ACC112 (cell line): ENCODE measurements at regions not wholly inside any gene's neighbourhood (a gene's known extent, or its start where the extent isn't known, plus 50 kb on each side); places are given as distances from the start of the nearest gene placed in this dataset.
"Not testable (repeated sequence)": the region's sequence is repeated elsewhere in the genome, so short reads cannot be mapped to it uniquely, and the experiment has no call there.

Experiments
- H2AFZ ChIP-seq: fragments of 200-600 bp; sonication (generic); one replicate; pipeline ENCODE4 v1.6.0; 2017; ENCODE audit warnings: antibody characterized with exemption, low read length; ENCODE audit not compliant: unreplicated experiment
- H3K27ac ChIP-seq: fragments of 200-600 bp; sonication (generic); 2 replicates; pipeline ENCODE4 v1.5.1; 2014; ENCODE audit warnings: low read depth, mild to moderate bottlenecking, antibody characterized with exemption, low read length, moderate library complexity
- H3K27me3 ChIP-seq: fragments of 200-600 bp; sonication (generic); 2 replicates; pipeline ENCODE4 v1.6.1; 2014; ENCODE audit warnings: mild to moderate bottlenecking, antibody characterized with exemption, low read length, moderate library complexity, mixed read lengths; ENCODE audit not compliant: insufficient read depth
- H3K36me3 ChIP-seq: fragments of 200-600 bp; sonication (generic); 2 replicates; pipeline ENCODE4 v1.6.1; 2016; ENCODE audit warnings: mild to moderate bottlenecking, antibody characterized with exemption, low read length, moderate library complexity, mixed read lengths; ENCODE audit not compliant: insufficient read depth
- H3K4me1 ChIP-seq: fragments of 200-600 bp; sonication (generic); one replicate; pipeline ENCODE4 v1.6.1; 2016; ENCODE audit warnings: low read length, mixed read lengths; ENCODE audit not compliant: insufficient read depth, unreplicated experiment, control insufficient read depth
- H3K4me3 ChIP-seq: fragments of 200-600 bp; sonication (generic); 2 replicates; pipeline ENCODE4 v1.5.1; 2014; ENCODE audit warnings: mild to moderate bottlenecking, low read depth, low read length
- H3K79me2 ChIP-seq: fragments of 200-600 bp; sonication (generic); one replicate; pipeline ENCODE4 v1.6.0; 2016; ENCODE audit warnings: low read length; ENCODE audit not compliant: control insufficient read depth, unreplicated experiment, insufficient read depth

DNA sequence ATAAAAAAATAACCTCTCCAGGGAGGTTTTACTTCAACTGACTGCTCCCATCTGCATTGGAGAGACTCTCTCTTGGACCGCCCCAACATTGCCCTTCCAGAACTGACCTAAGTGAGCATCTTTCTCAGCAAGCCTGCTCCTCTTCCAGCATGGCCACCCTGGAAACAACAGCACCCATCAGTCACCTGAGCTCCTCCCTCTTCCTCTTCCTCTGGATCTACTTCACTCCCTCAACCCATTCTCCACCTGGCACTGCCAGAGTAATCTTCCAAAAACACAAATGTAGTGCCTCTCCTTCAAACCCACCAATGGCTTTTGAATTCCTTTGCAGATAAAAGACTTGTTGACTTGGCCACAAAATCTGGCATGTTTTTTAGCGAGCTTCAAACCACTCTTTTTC is 128.8 kb upstream of the NR2F2 start:
- no peaks in the 10 kb centered on the region for H3K36me3 ChIP-seq

DNA sequence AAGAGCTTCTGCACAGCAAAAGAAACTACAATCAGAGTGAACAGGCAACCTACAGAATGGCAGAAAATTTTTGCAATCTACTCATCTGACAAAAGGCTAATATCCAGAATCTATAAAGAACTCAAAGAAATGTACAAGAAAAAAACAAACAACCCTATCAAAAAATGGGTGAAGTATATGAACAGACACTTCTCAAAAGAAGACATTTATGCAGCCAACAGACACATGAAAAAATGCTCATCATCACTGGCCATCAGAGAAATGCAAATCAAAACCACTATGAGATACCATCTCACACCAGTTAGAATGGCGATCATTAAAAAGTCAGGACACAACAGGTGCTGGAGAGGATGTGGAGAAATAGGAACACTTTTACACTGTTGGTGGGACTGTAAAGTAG is 124.9 kb upstream of the NR2F2 start:
- not testable (repeated sequence) for H3K79me2 ChIP-seq, H2AFZ ChIP-seq, H3K4me3 ChIP-seq, H3K27ac ChIP-seq, H3K4me1 ChIP-seq, H3K36me3 ChIP-seq, H3K27me3 ChIP-seq

More for the DNA sequence above, 128.8 kb upstream of the NR2F2 start:
- Histone ChIP-seq H3K79me2 (no peaks in the 10 kb centered on the region), H3K4me3 (no peak overlapping the region), H2AFZ (no peak overlapping the region), H3K27me3 (no peaks in the 10 kb centered on the region), H3K4me1 (no peaks in the 10 kb centered on the region), H3K27ac (no peak overlapping the region)

DNA sequence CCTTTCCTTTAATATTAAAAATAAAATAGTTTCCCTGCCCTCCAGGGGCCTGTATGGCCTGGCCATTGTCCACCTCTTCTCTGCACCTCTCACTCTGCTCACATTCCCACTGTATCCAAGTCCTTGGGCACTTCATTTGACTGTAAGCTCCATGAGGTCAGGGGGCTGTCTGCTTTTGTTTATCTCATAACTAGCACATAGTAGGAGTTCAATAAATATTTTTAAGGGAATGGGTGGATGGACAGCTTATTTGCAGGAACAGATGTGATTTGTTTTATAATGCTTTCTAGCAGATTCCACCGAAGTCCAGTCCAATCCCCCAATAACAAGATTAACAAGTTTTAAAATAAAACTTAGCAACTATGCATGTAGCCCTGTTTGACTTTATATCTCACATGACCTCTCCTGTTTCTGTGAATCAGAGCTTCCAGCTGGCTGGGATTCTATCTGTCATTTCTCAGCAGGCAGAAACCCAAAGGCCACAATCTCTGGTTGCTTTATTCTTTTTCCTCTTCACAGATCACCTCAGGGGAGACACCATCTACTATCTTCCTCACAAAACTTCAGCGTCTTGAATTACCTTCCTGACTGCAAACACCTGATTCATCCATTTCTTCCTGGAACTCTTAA is 123.0 kb upstream of the NR2F2 start:
- Histone ChIP-seq H2AFZ (no peak overlapping the region), H3K27ac (no peak overlapping the region), H3K4me3 (no peak overlapping the region), H3K4me1 (no peaks in the 10 kb centered on the region), H3K36me3 (no peaks in the 10 kb centered on the region), H3K27me3 (no peaks in the 10 kb centered on the region), H3K79me2 (no peaks in the 10 kb centered on the region)

DNA sequence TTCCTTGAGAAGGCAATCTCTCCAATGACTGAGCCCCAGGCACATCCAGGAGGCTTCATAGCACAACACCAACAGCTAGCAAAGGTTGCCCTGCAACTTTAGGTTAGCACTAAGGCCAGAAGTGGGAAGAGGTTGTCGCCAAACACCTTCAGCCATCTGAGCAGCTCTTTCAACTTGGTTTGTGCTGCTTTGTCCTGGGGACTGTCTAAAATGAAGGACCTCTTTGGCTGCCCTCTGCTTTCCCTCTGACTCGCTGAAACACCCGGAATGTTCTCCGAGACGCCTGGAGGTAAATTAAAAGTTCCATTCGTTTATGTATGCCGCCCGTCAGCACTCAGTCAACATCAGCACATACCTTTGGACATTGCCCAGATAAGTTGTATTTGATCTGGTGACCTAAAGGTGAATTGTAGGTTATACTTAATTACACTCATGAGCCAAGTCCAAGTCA is 121.2 kb upstream of the NR2F2 start:
- Histone ChIP-seq H3K27ac (no peak overlapping the region), H3K79me2 (no peaks in the 10 kb centered on the region), H3K36me3 (no peaks in the 10 kb centered on the region), H3K4me3 (no peak overlapping the region), H3K27me3 (no peaks in the 10 kb centered on the region), H3K4me1 (no peaks in the 10 kb centered on the region), H2AFZ (no peak overlapping the region)

- H3K4me1 ChIP-seq, result no peaks in the 10 kb centered on the region
- no peaks in the 10 kb centered on the region for H3K36me3 ChIP-seq
- H3K27ac ChIP-seq, result no peak overlapping the region
- H3K79me2 ChIP-seq, result no peaks in the 10 kb centered on the region
- H3K27me3 ChIP-seq, result no peaks in the 10 kb centered on the region
- H2AFZ ChIP-seq, result no peak overlapping the region
- no peak overlapping the region for H3K4me3 ChIP-seq
These were observed 117.5 kb upstream of the NR2F2 start for GRCh38 chr15:96213045-96213444.

- H3K27ac ChIP-seq, result no peak overlapping the region
- no peak overlapping the region for H3K4me3 ChIP-seq
- no peaks in the 10 kb centered on the region for H3K4me1 ChIP-seq
- no peak overlapping the region for H2AFZ ChIP-seq
- H3K79me2 ChIP-seq, result no peaks in the 10 kb centered on the region
- no peaks in the 10 kb centered on the region for H3K36me3 ChIP-seq
- H3K27me3 ChIP-seq, result no peaks in the 10 kb centered on the region
These were observed 116.6 kb upstream of the NR2F2 start for GRCh38 chr15:96213896-96214295.

- H3K79me2 ChIP-seq, H3K27ac ChIP-seq, H3K4me1 ChIP-seq, H3K4me3 ChIP-seq, H3K36me3 ChIP-seq, H2AFZ ChIP-seq, H3K27me3 ChIP-seq: not testable (repeated sequence)
These were observed 114.0 kb upstream of the NR2F2 start for GRCh38 chr15:96216481-96216880.

DNA sequence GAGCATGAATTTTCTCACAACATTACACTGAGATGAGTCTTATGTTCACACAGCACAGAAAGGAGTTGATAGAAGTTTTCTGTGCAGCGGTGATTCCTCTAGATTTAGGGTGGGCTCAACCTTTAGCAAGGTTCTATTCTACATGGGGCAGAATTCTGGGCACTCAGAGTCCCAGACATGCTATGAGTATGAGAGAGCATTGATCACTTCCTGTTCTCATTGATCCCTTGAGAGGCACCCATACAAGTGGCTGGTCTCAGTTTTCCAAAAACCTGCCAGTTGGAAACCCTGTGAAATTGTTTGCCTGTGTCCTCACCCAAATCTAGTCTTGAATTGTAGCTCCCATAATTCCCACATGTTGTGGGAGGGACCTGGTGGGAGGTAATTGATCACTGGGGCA is 112.5 kb upstream of the NR2F2 start:
- H3K27ac ChIP-seq, result no peak overlapping the region
- no peaks in the 10 kb centered on the region for H3K79me2 ChIP-seq
- H3K36me3 ChIP-seq, result no peaks in the 10 kb centered on the region
- H3K27me3 ChIP-seq, result no peaks in the 10 kb centered on the region
- H2AFZ ChIP-seq, result no peak overlapping the region
- no peaks in the 10 kb centered on the region for H3K4me1 ChIP-seq
- H3K4me3 ChIP-seq, result no peak overlapping the region

GRCh38 chr15:96218623-96219455 is 111.7 kb upstream of the NR2F2 start:
- Histone ChIP-seq H3K4me1 (no peaks in the 10 kb centered on the region), H3K4me3 (no peak overlapping the region), H3K79me2 (no peaks in the 10 kb centered on the region), H3K27ac (no peak overlapping the region), H3K27me3 (no peaks in the 10 kb centered on the region), H2AFZ (no peak overlapping the region), H3K36me3 (no peaks in the 10 kb centered on the region)

DNA sequence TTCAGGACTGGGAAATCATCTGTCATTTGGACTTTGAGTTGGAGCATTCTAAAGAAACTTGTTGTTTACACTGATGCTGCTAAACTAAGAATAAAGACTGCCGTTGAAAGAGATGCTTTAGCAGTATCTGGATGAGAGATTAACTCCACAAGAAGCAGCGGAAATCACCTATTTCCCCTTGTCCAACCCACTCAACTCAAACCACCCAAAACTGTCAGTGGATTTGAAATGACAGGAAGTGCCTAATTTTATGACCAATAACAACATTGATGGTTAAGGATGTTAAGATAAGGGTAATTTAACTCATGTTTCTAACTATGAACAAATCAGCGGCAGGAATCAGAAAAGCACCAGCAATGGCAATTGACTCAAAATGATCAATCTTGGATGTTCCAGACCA is 110.8 kb upstream of the NR2F2 start:
- Histone ChIP-seq H3K4me3 (no peak overlapping the region), H3K36me3 (no peaks in the 10 kb centered on the region), H3K79me2 (no peaks in the 10 kb centered on the region), H3K4me1 (no peaks in the 10 kb centered on the region), H3K27ac (no peak overlapping the region), H2AFZ (no peak overlapping the region), H3K27me3 (no peaks in the 10 kb centered on the region)

DNA sequence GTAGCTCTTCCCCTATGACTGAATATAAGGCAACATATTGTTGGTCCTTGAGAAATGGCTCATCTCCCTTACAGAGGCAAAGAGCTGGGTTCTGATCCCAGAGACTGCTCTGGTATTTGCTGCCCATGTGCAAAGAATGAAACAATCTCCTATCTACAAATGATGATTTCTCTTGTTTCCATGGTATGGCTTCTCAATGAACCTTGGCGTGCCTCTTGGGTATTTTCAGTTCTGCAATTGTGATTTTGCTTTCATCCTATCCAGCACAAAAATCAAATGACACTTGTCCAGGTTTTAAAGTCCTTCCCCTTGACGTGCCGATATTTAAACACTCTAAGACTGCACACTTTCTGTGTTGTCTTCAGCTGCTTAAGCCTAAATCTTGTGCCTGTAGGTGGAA is 109.8 kb upstream of the NR2F2 start:
- H3K27me3 ChIP-seq, result no peaks in the 10 kb centered on the region
- H3K36me3 ChIP-seq, result no peaks in the 10 kb centered on the region
- no peak overlapping the region for H3K27ac ChIP-seq
- no peaks in the 10 kb centered on the region for H3K79me2 ChIP-seq
- no peaks in the 10 kb centered on the region for H3K4me1 ChIP-seq
- no peak overlapping the region for H2AFZ ChIP-seq
- H3K4me3 ChIP-seq, result no peak overlapping the region
